ENCODE measurements at regions not wholly inside any gene's neighbourhood (a gene's known extent, or its start where the extent isn't known, plus 50 kb on each side); places are given as distances from the start of the nearest gene placed in this dataset.
"Not testable (repeated sequence)": the region's sequence is repeated elsewhere in the genome, so short reads cannot be mapped to it uniquely, and the experiment has no call there.

DNA sequence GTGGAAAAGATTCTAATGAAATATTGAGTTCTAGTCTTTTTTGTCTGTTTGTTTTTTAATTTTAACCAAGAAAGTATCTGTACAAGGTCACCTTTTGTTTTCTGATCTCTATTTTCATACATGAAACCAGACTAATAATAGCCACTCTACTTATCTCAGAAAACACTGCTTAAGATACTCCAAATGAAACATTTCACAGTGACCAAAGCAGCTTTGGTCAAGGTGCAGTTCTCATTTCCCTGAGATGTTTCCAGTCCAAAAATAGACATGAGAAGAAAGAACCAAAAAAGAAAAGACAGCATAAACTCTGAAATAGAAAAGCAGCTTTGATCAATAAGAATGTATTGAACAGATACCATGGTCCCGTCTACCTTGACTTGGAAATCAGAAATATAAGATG is 782.8 kb downstream of the RAB28 start:
- DNase-seq, result no peak

DNA sequence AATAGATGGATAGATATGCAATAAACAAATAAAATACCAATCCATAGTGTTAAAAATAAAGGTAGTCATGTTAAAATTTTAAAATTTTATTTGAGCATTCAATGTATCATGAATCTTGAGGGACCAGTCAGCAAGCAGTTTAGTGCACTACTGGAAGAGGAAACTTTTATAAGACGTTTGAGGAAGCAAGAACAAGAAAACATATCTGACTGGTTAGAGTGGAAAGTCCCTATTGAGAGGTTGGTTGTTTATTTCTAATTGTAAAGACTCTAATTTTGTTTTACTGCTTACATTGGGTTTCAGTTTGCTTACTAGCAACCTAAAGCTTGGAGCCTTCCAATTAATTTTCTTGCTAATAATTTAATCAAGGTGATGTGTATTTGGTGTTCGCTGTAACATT is 786.2 kb downstream of the RAB28 start:
- DNase-seq, result no peak

DNA sequence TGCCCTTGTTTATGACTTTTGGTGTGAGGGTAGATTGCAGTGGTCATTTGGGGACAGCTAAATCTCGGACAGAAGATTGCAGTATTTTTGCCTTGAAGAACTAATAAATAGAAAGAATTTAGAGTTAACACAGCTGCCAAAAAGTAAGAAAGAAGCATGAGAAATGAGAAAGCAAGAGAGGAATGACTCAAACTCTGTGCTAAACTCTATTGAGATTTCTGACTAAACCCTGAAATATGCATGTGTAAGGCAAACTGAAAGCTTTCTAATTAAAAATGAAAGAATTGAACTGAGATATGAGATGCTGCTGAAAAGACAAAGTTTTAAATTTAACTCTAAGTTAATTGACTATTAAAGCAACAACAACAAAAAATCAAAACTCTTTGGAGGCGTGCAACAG is 791.3 kb downstream of the RAB28 start:
- DNase-seq, result no peak

DNA sequence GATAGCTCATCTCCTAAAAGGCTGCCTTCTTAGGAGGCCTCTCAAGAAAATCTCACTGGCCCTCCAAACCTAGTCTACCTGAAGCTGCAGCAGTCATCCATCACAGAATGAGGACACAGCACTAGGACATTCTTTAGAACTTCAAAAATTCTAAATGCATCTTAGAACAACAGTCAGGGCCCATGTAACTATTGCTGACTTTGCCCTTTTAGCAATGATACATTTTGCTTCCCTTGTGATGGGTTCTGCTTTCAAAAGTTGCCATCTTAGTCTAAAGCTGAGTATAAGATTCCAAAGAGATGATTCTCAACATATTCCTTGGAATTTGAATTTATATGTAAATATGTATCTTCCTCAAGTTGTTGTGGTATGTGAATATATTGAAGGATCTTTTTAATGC is 793.0 kb downstream of the RAB28 start:
- DNase-seq, result no peak

DNA sequence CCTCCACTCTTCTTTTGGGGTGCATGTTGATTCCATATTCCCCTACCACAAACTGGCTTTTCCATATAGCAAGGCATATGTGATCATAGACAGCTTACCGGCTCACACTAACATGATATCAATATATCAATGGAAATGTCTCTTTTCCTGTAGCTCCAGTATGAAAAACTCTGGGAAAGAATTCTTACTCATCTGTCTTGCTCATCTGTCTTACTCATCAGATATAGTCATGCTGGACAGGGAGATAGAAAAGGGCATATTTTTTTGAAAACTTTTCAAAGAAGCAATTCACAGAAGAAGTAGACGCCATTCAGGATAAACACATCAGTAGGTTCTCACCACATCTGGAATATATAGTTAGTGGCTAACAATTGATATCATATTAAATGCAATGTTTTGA is 794.7 kb downstream of the RAB28 start:
- DNase-seq, result no peak

DNA sequence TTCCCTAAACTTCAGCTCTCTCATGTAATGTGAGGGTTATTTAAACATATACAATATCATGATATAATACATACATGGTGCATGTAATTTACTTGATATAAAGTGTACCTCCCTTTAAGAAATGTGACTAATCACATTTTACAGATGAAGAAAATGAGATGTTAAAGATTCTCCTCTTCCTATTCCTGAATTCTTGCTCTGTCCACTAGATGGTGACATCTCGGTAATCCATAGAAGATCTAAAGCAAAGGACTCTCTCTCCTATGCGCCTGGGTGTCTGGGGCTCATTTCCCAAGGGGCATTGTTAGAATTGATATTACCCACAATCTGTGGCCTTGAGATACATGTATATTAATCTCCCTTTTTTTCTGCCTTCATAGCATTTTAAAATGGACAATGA is 804.9 kb downstream of the RAB28 start:
- DNase-seq, result no peak

DNA sequence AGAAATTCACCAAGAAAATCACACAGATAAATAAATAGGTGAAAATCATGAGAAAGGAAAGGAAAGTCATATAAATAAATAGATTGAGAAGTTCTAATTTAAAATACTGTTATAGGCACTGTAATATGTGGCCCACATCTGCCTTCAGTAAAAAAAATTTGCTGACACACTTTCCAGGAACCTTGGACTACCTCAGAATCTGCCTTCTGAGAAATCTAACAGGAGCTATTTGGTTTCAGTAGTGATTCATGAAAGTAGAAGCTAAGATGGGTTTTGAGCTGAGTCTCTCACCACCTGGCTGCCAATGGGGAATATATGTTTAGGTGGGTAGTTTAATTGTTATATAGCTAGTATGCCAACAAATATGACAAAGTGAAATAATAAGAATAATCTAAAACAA is 810.0 kb downstream of the RAB28 start:
- no peak for DNase-seq

DNA sequence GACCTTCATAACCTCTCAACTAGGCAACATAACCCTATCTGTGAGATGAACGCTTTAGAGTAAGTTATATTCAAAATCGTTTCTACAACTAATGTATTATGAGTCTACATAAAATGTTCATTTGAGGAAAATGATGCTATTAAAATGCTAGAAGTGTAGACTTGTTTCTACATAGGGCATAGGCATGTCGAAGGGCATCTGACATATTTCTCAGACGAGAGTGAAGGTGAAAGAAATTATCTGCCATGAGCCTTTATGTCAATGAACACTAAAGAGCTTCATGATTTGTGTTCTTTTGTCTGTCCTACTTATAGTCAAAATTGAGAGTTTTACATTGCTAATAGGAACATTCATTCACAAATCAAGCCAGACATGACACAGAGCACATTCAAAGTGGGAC is 811.8 kb downstream of the RAB28 start:
- no peak for DNase-seq

DNA sequence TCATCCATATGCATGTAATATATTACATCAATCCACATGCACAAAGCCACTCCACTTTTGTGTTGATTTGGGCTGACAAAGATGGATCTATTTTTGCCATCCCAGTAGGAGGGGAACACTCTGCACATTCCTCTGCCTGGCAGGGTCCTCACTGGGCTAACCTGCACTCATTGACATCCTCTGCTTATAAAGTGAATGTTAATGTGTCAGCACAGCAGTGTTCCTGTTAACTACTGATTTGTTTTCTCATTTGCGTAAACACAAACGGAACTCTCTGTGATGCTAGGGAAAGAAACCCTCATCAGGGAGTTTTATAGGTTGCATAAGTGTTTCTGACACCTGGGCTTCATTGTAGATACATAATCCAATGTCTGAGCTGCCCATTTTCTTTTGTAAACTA is 826.0 kb downstream of the RAB28 start:
- DNase-seq, result no peak

DNA sequence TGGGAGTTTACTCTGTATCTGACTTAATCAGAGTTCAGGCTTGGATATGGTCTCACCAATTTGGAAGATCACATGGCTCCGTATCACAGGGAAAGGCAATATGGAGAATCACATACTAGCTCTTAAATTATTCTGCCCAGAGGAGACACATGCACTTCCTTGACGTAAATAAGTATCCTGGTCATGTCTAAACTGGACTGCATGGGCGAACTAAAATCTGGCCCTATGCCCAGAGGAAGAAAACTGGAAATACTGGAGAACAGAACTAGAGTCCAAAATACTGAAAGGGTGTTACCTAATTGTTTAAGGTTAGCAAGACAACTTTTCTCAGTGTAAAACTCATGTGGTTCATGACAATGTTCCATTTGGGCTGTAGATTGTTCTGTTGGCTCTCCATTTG is 832.3 kb downstream of the RAB28 start:
- no peak for DNase-seq

DNA sequence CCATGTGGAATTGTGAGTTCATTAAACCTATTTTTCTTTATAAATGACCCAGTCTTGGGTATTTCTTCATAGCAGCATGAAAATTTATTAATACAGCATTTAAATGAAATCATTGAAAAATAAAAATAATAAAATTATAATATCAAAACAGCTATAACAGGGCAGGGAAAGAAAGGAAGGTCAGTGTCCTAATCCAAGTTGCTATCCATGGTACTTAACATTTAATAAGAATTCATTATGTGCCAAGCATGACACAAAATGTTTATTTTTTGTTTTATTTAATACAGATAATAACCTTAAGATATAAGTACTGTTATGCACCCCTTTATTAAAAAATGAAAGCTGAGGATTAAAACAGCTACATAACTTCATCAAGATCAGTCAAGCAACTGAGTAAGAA is 838.4 kb downstream of the RAB28 start:
- no peak for DNase-seq

DNA sequence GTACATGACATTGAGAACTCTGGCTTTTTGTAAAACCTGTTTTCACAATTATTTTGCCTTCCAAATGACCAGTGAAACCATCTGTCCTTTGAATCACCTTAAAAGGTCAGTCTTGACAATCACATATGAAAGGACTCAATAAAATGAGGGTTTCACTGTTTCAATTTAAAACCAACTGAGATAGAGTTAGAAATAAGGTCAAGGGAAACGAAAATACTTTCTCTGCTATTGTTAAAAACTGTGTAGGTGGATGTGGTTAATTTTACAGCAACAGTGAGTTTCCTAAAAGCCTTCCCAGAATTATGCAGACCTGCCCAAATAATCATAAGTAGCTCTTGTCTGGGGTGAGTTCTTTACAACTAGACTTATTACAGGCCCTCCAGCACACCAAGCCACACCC is 839.9 kb downstream of the RAB28 start:
- DNase-seq, result no peak

DNA sequence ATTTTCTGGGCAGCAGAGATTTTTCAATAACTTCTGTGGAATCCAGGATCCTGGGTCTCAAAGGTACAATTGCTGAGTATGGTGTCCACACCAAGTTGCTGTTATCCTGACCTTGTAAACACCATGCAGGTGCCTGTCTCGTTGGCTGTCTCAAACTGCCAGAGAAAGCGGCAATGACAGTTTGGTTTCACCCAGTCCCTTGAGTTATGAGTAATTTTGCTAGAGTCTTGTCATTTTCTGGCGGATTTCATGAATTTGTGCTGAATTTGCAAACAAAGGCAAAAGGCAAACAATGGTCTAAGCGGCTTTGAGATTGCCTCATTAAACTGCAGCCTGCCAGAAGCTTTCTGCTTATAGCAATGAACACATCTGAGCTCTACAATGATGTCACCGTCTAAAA is 847.9 kb downstream of the RAB28 start:
- no peak for DNase-seq

DNA sequence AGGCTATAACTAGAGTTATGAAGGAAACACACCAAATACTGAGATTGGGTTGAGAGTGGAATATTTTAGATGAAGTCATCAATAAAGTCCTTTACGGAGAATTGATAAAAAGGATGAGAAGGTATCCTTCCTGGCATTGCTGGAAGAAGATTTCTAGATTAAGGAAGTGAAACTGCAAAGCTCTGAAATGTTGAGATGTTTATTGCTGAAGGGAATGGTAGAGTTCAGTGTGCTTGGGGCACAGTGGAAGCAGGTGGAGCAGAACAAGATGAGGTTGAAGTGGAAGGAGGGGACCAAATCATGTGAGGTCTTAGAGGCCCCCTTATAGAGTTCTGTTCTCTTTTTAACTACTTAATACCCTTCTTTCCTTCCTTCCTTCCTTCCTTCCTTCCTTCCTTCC is 848.5 kb downstream of the RAB28 start:
- DNase-seq, result no peak

DNA sequence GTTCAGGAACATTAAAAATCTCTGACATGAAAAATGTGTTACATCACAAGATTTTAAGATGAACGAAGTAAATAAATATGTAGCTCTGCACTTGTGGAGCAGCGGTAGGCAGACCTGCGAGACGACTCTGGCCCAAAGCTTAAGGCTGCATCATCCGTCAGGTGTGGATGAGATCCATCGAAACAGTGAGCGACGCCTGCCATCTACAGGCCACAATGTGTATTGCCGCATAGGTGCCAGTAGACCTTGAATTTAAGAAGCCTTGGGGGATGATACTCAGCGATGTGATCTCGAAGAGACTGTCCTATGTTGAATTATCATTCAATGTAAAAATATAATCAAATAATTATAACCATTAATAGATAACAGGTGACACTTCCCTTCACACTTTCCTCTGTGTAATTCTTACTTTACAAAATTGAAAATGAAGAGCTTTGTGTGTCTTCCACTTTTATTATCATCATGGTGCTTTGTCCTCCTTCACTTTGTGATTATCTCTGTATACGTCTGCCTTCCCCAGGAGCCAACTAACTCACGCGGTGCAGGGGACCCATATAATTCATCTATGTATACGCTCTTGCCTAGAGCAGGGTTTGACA is 851.0 kb downstream of the RAB28 start:
- peak; percentile 28 to 67 (median 57) for DNase-seq

DNA sequence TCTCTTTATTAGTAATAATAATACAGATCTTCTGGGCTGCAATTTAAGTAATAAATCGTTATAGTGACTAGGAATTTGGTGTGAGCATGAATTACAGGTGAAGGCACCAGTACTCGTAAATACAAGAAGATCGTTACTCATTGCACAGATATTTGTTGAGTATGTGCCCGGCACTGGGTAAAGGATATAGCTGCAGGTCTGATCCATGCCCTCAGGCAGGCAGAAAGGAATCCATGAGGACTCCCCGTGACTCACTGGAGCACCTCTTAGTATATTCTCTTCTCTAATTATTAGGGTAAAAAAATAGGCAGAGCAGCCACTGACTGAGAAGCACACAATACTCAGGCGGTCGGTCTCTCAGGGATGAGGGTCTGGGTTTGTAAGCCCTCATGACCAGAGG is 868.3 kb downstream of the RAB28 start:
- DNase-seq, result no peak

DNA sequence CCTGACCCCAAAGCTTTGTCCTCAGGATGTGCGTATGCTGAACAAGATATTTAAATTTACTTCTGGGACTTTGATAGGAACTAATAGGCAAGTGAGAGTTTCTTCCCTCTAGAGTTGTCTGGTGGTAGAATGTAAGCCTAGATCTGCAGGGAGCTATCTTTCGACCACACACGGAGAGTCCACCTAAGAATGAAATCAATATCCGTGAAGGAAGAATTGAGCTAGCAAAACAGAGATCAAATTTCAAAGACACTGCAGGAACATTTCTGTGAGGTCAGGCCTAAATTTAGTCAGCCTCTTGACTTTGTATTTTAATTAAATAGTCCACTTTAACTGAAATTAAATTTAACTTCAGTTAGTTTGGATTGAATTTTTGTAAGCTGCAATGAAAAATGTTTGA is 871.3 kb downstream of the RAB28 start:
- no peak for DNase-seq

DNA sequence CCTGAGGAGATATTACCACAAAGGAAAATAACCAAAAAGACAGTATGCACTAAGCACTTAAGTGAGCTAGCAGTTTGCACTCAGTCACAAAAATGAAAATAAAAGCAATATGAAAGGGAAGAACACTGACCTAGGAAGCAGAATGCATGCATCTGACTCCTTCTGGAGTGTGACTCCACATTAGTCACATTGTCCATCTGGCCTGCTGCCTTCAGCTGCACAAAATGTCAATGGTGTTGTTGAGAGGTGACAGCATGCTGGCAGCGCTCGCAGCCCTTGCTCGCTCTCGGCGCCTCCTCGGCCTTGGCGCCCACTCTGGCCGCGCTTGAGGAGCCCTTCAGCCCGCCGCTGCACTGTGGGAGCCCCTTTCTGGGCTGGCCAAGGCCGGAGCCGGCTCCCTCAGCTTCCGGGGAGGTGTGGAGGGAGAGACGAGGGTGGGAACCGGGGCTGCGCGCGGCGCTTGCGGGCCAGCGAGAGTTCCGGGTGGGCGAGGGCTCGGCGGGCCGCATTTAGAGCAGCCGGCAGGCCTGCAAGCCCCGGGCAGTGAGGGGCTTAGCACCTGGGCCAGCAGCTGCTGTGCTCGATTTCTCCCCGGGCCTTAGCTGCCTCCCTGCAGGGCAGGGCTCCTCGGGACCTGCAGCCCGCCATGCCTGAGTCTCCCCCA is 874.8 kb downstream of the RAB28 start:
- not testable (repeated sequence) for DNase-seq

DNA sequence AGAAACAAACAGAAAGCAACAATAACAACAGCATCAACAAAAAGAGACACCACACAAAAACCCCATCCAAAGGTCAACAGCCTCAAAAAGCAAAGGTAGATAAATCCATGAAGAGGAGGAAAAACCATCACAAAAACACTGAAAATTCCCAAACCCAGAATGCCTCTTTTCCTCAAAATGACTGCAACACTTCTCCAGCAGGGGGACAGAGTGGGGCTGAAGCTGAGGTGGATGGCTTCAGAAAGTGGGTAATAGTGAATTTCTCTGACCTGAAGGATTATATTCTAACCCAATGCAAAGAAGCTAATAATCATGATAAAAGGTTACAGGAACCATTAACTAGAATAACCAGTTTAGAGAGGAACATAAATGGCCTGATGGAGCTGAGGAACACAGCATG is 888.2 kb downstream of the RAB28 start:
- no peak for DNase-seq

DNA sequence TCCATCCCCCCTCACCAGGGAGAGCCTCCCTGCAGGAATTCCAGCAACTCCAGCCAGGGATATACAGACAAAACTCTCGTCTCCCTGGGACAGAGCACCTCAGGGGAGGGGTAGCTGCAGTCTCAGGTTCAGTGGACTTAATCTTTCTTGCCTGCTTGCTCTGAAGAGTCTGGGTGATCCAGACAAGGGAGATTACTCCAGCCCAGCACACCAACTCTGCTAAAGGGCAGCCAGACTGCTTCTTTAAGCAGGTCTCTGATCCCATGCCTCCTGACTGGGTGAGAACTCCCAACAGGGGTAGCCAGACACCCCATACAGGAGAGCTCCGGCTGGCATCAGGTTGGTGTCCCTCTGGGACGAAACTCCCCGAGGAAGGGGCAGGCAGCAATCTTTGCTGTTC is 888.7 kb downstream of the RAB28 start:
- DNase-seq, result no peak

DNA sequence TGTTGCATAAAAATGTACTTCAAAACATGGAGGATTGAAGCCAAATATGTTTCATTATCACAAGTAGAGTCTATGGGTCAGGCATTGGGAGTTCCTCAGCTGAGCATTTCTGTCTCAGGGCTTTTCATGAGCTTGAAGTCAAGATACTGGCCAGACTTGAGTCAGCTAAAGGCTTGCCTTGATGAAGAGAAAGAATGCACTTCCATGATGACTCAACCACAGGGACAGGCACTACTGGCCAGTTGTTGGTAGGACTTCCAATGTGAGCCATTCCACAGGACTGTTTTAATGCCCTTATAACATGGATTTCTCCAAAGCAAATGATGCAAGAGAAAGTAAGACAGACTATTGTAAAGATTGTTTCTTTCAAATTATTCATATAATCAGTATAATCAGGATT is 895.6 kb downstream of the RAB28 start:
- peak in 1 of 3 donors; percentile 1 for DNase-seq

DNA sequence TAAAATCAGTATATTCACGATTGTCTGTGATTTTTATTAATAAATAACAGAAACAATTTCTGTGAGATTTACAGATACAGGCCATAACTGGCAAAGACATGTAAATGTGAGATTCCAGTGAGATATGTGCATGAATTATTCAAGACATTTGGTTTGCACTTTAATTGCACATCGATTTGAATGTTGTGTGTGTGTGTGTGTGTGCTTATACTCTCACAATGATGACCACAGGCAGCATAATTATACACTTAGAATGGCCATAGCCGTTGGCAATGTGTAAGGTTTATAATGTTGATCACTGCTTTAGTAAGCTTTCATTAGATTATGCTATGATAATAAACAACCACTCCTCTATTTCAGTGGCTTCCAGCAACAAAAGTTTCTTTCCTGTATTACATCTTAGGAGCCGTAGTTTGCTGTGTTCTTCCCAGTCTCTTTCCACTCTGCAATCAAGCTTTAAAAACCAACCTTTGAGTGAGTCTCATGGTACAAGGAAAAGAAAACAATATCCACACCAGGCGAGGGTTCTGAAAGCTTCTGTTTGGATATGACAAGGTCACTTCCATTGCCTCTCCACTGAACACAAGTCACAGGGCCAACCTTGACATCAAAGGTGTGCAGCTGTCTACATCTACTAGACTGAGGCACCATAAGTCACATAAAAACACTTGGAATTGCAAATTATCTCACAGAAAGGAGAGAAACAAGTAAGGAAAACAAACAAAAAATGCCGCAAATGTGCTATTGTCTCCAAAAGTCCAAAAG is 897.7 kb downstream of the RAB28 start:
- DNase-seq, result no peak

DNA sequence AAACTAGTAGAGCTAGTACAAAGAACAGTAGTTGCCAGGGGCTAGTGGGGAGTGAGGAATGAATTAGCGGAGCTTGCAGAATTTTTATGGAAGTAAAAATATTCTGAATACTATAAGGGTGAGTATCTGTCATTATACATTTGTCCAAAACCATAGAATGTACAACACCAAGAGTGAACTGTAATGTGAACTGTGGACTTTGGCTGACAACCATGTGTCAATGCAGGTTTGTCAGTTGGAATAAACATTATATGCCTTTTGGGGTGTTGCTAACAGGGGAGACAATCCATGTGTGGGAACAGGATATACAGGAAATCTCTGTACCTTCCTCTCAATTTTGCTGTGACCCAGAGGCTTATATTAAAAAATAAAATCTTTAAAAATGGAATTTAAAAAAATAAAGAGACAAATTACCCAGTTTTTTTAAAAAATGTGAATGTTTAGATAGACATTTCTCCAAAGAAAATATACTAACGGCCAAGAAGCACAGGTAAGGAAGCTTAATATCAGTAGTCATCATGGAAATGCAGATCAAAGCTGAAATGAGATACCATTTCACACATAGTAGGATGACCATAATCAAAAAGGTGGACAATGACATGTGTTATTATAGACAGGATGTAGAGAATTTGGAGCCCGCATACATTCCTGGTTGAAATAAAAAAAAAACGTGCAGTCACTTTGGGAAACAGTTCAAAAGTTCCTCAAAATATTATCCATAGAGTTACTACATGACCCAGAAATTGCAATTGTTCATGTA is 899.8 kb downstream of the RAB28 start:
- DNase-seq, result no peak
